Osteoblast (primary cell): ENCODE measurements at regions not wholly inside any gene's neighbourhood (a gene's known extent, or its start where the extent isn't known, plus 50 kb on each side); places are given as distances from the start of the nearest gene placed in this dataset.

Source experiments
- DNase-seq: peaks from one replicate; pipeline ENCODE4 v3.0.0; 2011; ENCODE audit warnings: low spot score, mixed read lengths; ENCODE audit not compliant: insufficient read length; ENCODE audit errors: missing footprints
- H2AFZ ChIP-seq: 2 replicates; pipeline ENCODE4 v1.6.0; 2011; ENCODE audit warnings: mild to moderate bottlenecking, low read length
- H3K27ac ChIP-seq: 2 replicates; pipeline ENCODE4 v1.5.1; 2011; ENCODE audit warnings: mild to moderate bottlenecking, low read depth, low read length, moderate library complexity
- H3K27me3 ChIP-seq: 2 replicates; pipeline ENCODE4 v1.6.0; 2012; ENCODE audit warnings: mild to moderate bottlenecking, control low read depth, inconsistent platforms, low read length, moderate library complexity; ENCODE audit not compliant: insufficient read depth
- H3K36me3 ChIP-seq: 2 replicates; pipeline ENCODE4 v1.5.1; 2011; ENCODE audit warnings: mild to moderate bottlenecking, low read length, control low read depth, moderate library complexity; ENCODE audit not compliant: insufficient read depth
- H3K4me1 ChIP-seq: 2 replicates; pipeline ENCODE4 v1.5.1; 2011; ENCODE audit warnings: mild to moderate bottlenecking, low read length, control low read depth, moderate library complexity; ENCODE audit not compliant: insufficient read depth
- H3K4me2 ChIP-seq: 2 replicates; pipeline ENCODE4 v1.6.0; 2011; ENCODE audit warnings: mild to moderate bottlenecking, low read length; ENCODE audit not compliant: insufficient read depth
- H3K4me3 ChIP-seq: fragments of 200-600 bp; sonication (generic); 3 replicates; pipeline ENCODE4 v1.5.1; 2012; ENCODE audit warnings: mild to moderate bottlenecking, low read length, inconsistent platforms; ENCODE audit not compliant: insufficient read depth
- H3K79me2 ChIP-seq: 2 replicates; pipeline ENCODE4 v1.6.0; 2012; ENCODE audit warnings: mild to moderate bottlenecking, low read length, control low read depth, inconsistent platforms; ENCODE audit not compliant: insufficient read depth
- H3K9me3 ChIP-seq: 2 replicates; pipeline ENCODE4 v1.5.1; 2011; ENCODE audit warnings: low read depth, low read length, control low read depth
- H4K20me1 ChIP-seq: 2 replicates; pipeline ENCODE4 v1.6.0; 2012; ENCODE audit warnings: mild to moderate bottlenecking, low read length, control low read depth; ENCODE audit not compliant: insufficient read depth
- CTCF ChIP-seq: IDR thresholded peaks from 2 replicates; pipeline ENCODE4 v1.5.1; 2011; ENCODE audit warnings: mild to moderate bottlenecking, low read depth, low read length, moderate library complexity; ENCODE audit errors: extremely low read depth

GRCh38 chr20:24895431-24895830 is 53.6 kb upstream of the CST7 start:
- no peak overlapping the region for H3K27ac ChIP-seq
- H2AFZ ChIP-seq = no peak overlapping the region
- H3K9me3 ChIP-seq = no peaks in the 10 kb centered on the region
- no peak overlapping the region for H3K4me3 ChIP-seq
- H3K4me1 ChIP-seq = no peaks in the 10 kb centered on the region
- H3K79me2 ChIP-seq = no peaks in the 10 kb centered on the region
- no peak for DNase-seq
- no peaks in the 10 kb centered on the region for H4K20me1 ChIP-seq
- H3K36me3 ChIP-seq = no peaks in the 10 kb centered on the region
- no peak overlapping the region for H3K4me2 ChIP-seq
- peaks cover 5% of the 10 kb centered on the region for H3K27me3 ChIP-seq
- TF ChIP-seq CTCF = no peak

GRCh38 chr20:24895898-24896658 is 53.0 kb upstream of the CST7 start:
- no peak overlapping the region for H3K4me2 ChIP-seq
- H2AFZ ChIP-seq = no peak overlapping the region
- H3K4me1 ChIP-seq = no peaks in the 10 kb centered on the region
- no peaks in the 10 kb centered on the region for H4K20me1 ChIP-seq
- no peak overlapping the region for H3K4me3 ChIP-seq
- TF ChIP-seq CTCF = no peak
- H3K36me3 ChIP-seq = no peaks in the 10 kb centered on the region
- H3K27me3 ChIP-seq = peaks cover 5% of the 10 kb centered on the region
- no peak overlapping the region for H3K27ac ChIP-seq
- no peak for DNase-seq
- H3K9me3 ChIP-seq = no peaks in the 10 kb centered on the region
- H3K79me2 ChIP-seq = no peaks in the 10 kb centered on the region

- no peaks in the 10 kb centered on the region for H4K20me1 ChIP-seq
- no peaks in the 10 kb centered on the region for H3K79me2 ChIP-seq
- no peak for TF ChIP-seq CTCF
- no peaks in the 10 kb centered on the region for H3K36me3 ChIP-seq
- no peak for DNase-seq
- H3K4me3 ChIP-seq = no peak overlapping the region
- no peak overlapping the region for H2AFZ ChIP-seq
- no peak overlapping the region for H3K4me2 ChIP-seq
- H3K27ac ChIP-seq = no peak overlapping the region
- no peaks in the 10 kb centered on the region for H3K9me3 ChIP-seq
- H3K4me1 ChIP-seq = no peaks in the 10 kb centered on the region
- H3K27me3 ChIP-seq = peaks cover 5% of the 10 kb centered on the region
Observed at GRCh38 chr20:24896984-24897383, 52.1 kb upstream of the CST7 start.

- Histone ChIP-seq H3K27ac (no peak overlapping the region), H3K79me2 (no peaks in the 10 kb centered on the region), H2AFZ (no peak overlapping the region), H3K4me1 (no peaks in the 10 kb centered on the region), H3K9me3 (no peaks in the 10 kb centered on the region), H3K4me3 (no peak overlapping the region), H3K27me3 (peaks cover 5% of the 10 kb centered on the region), H3K4me2 (no peak overlapping the region), H4K20me1 (no peaks in the 10 kb centered on the region), H3K36me3 (no peaks in the 10 kb centered on the region)
- TF ChIP-seq CTCF = no peak
- no peak for DNase-seq
Observed at GRCh38 chr20:24897974-24898373, 51.1 kb upstream of the CST7 start.
